IMR-90 (cell line): ENCODE measurements at regions not wholly inside any gene's neighbourhood (a gene's known extent, or its start where the extent isn't known, plus 50 kb on each side); places are given as distances from the start of the nearest gene placed in this dataset.
"Not testable (repeated sequence)": the region's sequence is repeated elsewhere in the genome, so short reads cannot be mapped to it uniquely, and the experiment has no call there.

Source experiments
- ATAC-seq: fragments of 200-7000 bp; cut with Tn5 transposase; 2 replicates; pipeline ENCODE4 v1.9.1; 2020; ENCODE audit warnings: low read depth, mild to moderate bottlenecking, moderate library complexity
- BruUV-seq: library from RNA; stranded (reverse); fragments of 400-500 nt; replicated peaks from 2 replicates; lab custom pipeline; 2021; lab: Mats Ljungman, UMichigan
- CTCF ChIA-PET: fragments of 300-600 bp; formaldehyde crosslinking; extraction: SDS; loops from one replicate; lab custom pipeline; 2021; ENCODE audit warnings: antibody characterized with exemption; lab: Yijun Ruan, JAX
- POLR2A ChIA-PET: fragments of 300-600 bp; sonication (Branson Sonifier 250); formaldehyde crosslinking; loops from one replicate; lab custom pipeline; 2022; ENCODE audit warnings: antibody characterized with exemption; ENCODE audit not compliant: unreplicated experiment; lab: Charles Lee
- DNase-seq: peaks from one replicate; pipeline ENCODE4 v3.0.0; 2013
- H2AFZ ChIP-seq: replicated peaks from 2 replicates; pipeline ENCODE3; 2013; ENCODE audit warnings: low read length, mild to moderate bottlenecking; ENCODE audit not compliant: poor library complexity
- H2AK5ac ChIP-seq: 2 replicates; pipeline ENCODE4 v1.6.1; 2013; ENCODE audit warnings: low read depth, low read length, inconsistent platforms
- H2AK9ac ChIP-seq: replicated peaks from 2 replicates; pipeline ENCODE3; 2013; ENCODE audit warnings: mild to moderate bottlenecking, low read depth, low read length, moderate library complexity; ENCODE audit not compliant: poor library complexity
- H2BK120ac ChIP-seq: 2 replicates; pipeline ENCODE4 v1.6.1; 2013; ENCODE audit warnings: low read depth, low read length, inconsistent platforms
- H2BK15ac ChIP-seq: 3 replicates; pipeline ENCODE4 v1.6.1; 2013; ENCODE audit warnings: low read depth, low read length, inconsistent platforms
- H2BK20ac ChIP-seq: 2 replicates; pipeline ENCODE4 v1.6.1; 2013; ENCODE audit warnings: low read depth, mild to moderate bottlenecking, inconsistent platforms, low read length, moderate library complexity
- H2BK5ac ChIP-seq: 2 replicates; pipeline ENCODE4 v1.6.1; 2013; ENCODE audit warnings: mild to moderate bottlenecking, low read depth, low read length, inconsistent platforms; ENCODE audit not compliant: poor library complexity, severe bottlenecking
- H3K14ac ChIP-seq: replicated peaks from 2 replicates; pipeline ENCODE4 v1.6.1; 2013; ENCODE audit warnings: low read depth, low read length, inconsistent platforms
- H3K18ac ChIP-seq: 2 replicates; pipeline ENCODE4 v1.6.1; 2013; ENCODE audit warnings: low read depth, low read length, control low read depth
- H3K23ac ChIP-seq: 2 replicates; pipeline ENCODE4 v1.6.1; 2013; ENCODE audit warnings: low read depth, low read length, inconsistent platforms
- H3K27ac ChIP-seq: 2 replicates; pipeline ENCODE4 v1.5.1; 2013; ENCODE audit warnings: mild to moderate bottlenecking, control low read depth, low read length; ENCODE audit not compliant: insufficient read depth
- H3K27me3 ChIP-seq: 2 replicates; pipeline ENCODE4 v1.6.1; 2013; ENCODE audit warnings: low read length; ENCODE audit not compliant: control insufficient read depth, insufficient read depth
- H3K36me3 ChIP-seq: 2 replicates; pipeline ENCODE4 v1.6.1; 2013; ENCODE audit warnings: low read length, mixed read lengths; ENCODE audit not compliant: control insufficient read depth, insufficient read depth
- H3K4ac ChIP-seq: 2 replicates; pipeline ENCODE4 v1.6.1; 2013; ENCODE audit warnings: low read depth, low read length, inconsistent platforms
- H3K4me1 ChIP-seq: 2 replicates; pipeline ENCODE4 v1.6.1; 2013; ENCODE audit warnings: low read length, mixed read lengths; ENCODE audit not compliant: control insufficient read depth, insufficient read depth
- H3K4me2 ChIP-seq: 2 replicates; pipeline ENCODE4 v1.6.1; 2013; ENCODE audit warnings: low read depth, mild to moderate bottlenecking, control low read depth, low read length, moderate library complexity
- H3K4me3 ChIP-seq: 2 replicates; pipeline ENCODE4 v1.5.1; 2013; ENCODE audit warnings: low read depth, mild to moderate bottlenecking, control low read depth, low read length, moderate library complexity; ENCODE audit not compliant: insufficient read depth
- H3K56ac ChIP-seq: 2 replicates; pipeline ENCODE4 v1.6.1; 2013; ENCODE audit warnings: low read length, inconsistent platforms; ENCODE audit not compliant: insufficient read depth; ENCODE audit errors: extremely low read depth
- H3K79me1 ChIP-seq, 2 experiments: 2 replicates each; pipeline ENCODE4 v1.6.1; 2013; ENCODE audit warnings: low read length in 2 of 2, inconsistent platforms in 1 of 2, low read depth in 1 of 2
- H3K9ac ChIP-seq: 2 replicates; pipeline ENCODE4 v1.6.1; 2013; ENCODE audit warnings: low read depth, low read length, control low read depth
- H3K9me1 ChIP-seq: 2 replicates; pipeline ENCODE4 v1.6.1; 2013; ENCODE audit warnings: low read length, inconsistent platforms; ENCODE audit not compliant: insufficient read depth
- H3K9me3 ChIP-seq: 2 replicates; pipeline ENCODE4 v1.6.1; 2013; ENCODE audit warnings: low read length; ENCODE audit not compliant: control insufficient read depth, insufficient read depth
- H4K20me1 ChIP-seq: 2 replicates; pipeline ENCODE4 v1.6.1; 2013; ENCODE audit warnings: low read length, inconsistent platforms; ENCODE audit not compliant: insufficient read depth
- H4K5ac ChIP-seq: 2 replicates; pipeline ENCODE4 v1.6.1; 2013; ENCODE audit warnings: mild to moderate bottlenecking, low read depth, low read length, control low read depth
- H4K8ac ChIP-seq, 2 experiments: 2 replicates each; pipeline ENCODE4 v1.6.1; 2013; ENCODE audit warnings: low read depth in 2 of 2, low read length in 2 of 2, control low read depth in 1 of 2, inconsistent platforms in 1 of 2
- H4K91ac ChIP-seq: 2 replicates; pipeline ENCODE4 v1.6.1; 2013; ENCODE audit warnings: low read depth, low read length, inconsistent platforms; ENCODE audit not compliant: insufficient read depth
- CTCF ChIP-seq: conservative IDR thresholded peaks from 2 replicates; pipeline ENCODE4 v1.5.1; 2012; ENCODE audit warnings: mild to moderate bottlenecking, low read depth, low read length, improper control_type of control experiment
- RAD21 ChIP-seq: IDR thresholded peaks from 2 replicates; pipeline ENCODE4 v1.6.1; 2012; ENCODE audit warnings: low read length, improper control_type of control experiment
- SMC3 ChIP-seq: fragments of 150-350 bp; IDR thresholded peaks from 2 replicates; pipeline ENCODE4 v1.6.1; 2016; ENCODE audit warnings: low read depth, mild to moderate bottlenecking, antibody characterized with exemption, low read length, moderate library complexity
- WGBS, 2 experiments: methylation state at CpG; one replicate each; pipeline versions ENCODE4 v1.1.5 to v1.1.7; 2013; ENCODE audit warnings: missing lambda C conversion rate in 2 of 2; ENCODE audit not compliant: insufficient read length in 1 of 2; ENCODE audit errors: extremely low coverage in 2 of 2; 5-methylcytosine and 5-hydroxymethylcytosine counted together
- dilution Hi-C: fragments of 300-500 bp; cut with HindIII; formaldehyde crosslinking; loops from one replicate; pipeline ENCODE4 v1.14.3; 2018; ENCODE audit warnings: low sequenced_read_pairs; ENCODE audit not compliant: unreplicated experiment
- in situ Hi-C: fragments of 300-500 bp; cut with MboI; formaldehyde crosslinking; loops from 3 replicates; pipeline ENCODE4 v1.14.3; 2019; ENCODE audit warnings: low sequenced_read_pairs, inconsistent platforms, mixed read lengths
- intact Hi-C: fragments of 100-400 bp; cut with micrococcal nuclease; formaldehyde crosslinking; loops from 2 replicates; pipeline ENCODE4 v1.10.0; 2022

GRCh38 chr1:46878173-46878782 is 63.0 kb downstream of the CYP4A11 start:
- BruUV-seq, dilution Hi-C loops: not testable (repeated sequence)
- intact Hi-C loops: loop anchor here (10.0 kb wide), 1 partner anchor 297 kb away; no protein-coding TSS in a partner anchor

GRCh38 chr1:46876093-46876492 is 65.2 kb downstream of the CYP4A11 start:
- H2AFZ ChIP-seq, H3K4me3 ChIP-seq, H3K9me1 ChIP-seq, BruUV-seq, H2BK120ac ChIP-seq, H2AK5ac ChIP-seq, H3K9me3 ChIP-seq, DNase-seq, H2BK5ac ChIP-seq, H3K27me3 ChIP-seq, dilution Hi-C loops, H4K20me1 ChIP-seq, H3K4me1 ChIP-seq, H4K5ac ChIP-seq, H3K79me1 ChIP-seq, H2BK20ac ChIP-seq, H4K8ac ChIP-seq, H4K91ac ChIP-seq, H3K23ac ChIP-seq, CTCF ChIA-PET, H3K36me3 ChIP-seq, POLR2A ChIA-PET, H3K4ac ChIP-seq, H3K9ac ChIP-seq, H2AK9ac ChIP-seq, ATAC-seq, H2BK15ac ChIP-seq, H3K14ac ChIP-seq, H3K4me2 ChIP-seq, H3K56ac ChIP-seq, in situ Hi-C loops, H3K18ac ChIP-seq, H3K27ac ChIP-seq: not testable (repeated sequence)
- intact Hi-C loops: loop anchor here (10.0 kb wide), 1 partner anchor 299 kb away; no protein-coding TSS in a partner anchor
- no CpG with 5 or more reads among the region's 4 CpGs for WGBS, 2 experiments

More at GRCh38 chr1:46878173-46878782, 63.0 kb downstream of the CYP4A11 start:
- DNase-seq (peak; percentile 5), ATAC-seq (peak; percentile 57; the same call in 1 of the 2 replicates)
- H2BK5ac ChIP-seq, H3K4ac ChIP-seq, H4K5ac ChIP-seq, H3K9me3 ChIP-seq, H3K4me3 ChIP-seq, POLR2A ChIA-PET, H3K18ac ChIP-seq, H3K27me3 ChIP-seq, H3K36me3 ChIP-seq, H3K9ac ChIP-seq, H3K56ac ChIP-seq, H3K4me1 ChIP-seq, H3K79me1 ChIP-seq, H3K9me1 ChIP-seq, H2BK20ac ChIP-seq, H3K23ac ChIP-seq, H4K8ac ChIP-seq, H4K20me1 ChIP-seq, H2AFZ ChIP-seq, H2AK5ac ChIP-seq, H2BK15ac ChIP-seq, H2AK9ac ChIP-seq, H2BK120ac ChIP-seq, H3K4me2 ChIP-seq, H4K91ac ChIP-seq, CTCF ChIA-PET, H3K14ac ChIP-seq, H3K27ac ChIP-seq, in situ Hi-C loops: not testable (repeated sequence)
- no CpG with 5 or more reads among the region's 3 CpGs for WGBS, 2 experiments
- TF ChIP-seq CTCF: peak; percentile 37
- TF ChIP-seq RAD21: 0 out of 2 replicates have a peak, but pooled peaks have one; percentile 9
- 0 out of 2 replicates have a peak, but pooled peaks have one; percentile 8 for TF ChIP-seq SMC3
